OCI-LY7 (cell line): ENCODE measurements at regions not wholly inside any gene's neighbourhood (a gene's known extent, or its start where the extent isn't known, plus 50 kb on each side); places are given as distances from the start of the nearest gene placed in this dataset.

Experiments used
- BruUV-seq: library from RNA; stranded (reverse); fragments of 400-500 nt; replicated peaks from 2 replicates; lab custom pipeline; 2021; lab: Mats Ljungman, UMichigan
- CTCF ChIA-PET: fragments of 300-600 bp; sonication (Branson Sonifier 250); formaldehyde crosslinking; loops from one replicate; lab custom pipeline; 2022; ENCODE audit warnings: antibody characterized with exemption; ENCODE audit not compliant: unreplicated experiment; lab: Charles Lee
- POLR2A ChIA-PET: fragments of 300-600 bp; sonication (Branson Sonifier 250); formaldehyde crosslinking; loops from one replicate; lab custom pipeline; 2022; ENCODE audit warnings: antibody characterized with exemption; lab: Charles Lee
- DNase-seq: peaks from one replicate; pipeline ENCODE4 v3.0.0-alpha.2; 2015; ENCODE audit warnings: low spot score
- H2AFZ ChIP-seq: fragments of 200-600 bp; sonication (generic), shearing (Covaris generic); 2 replicates; pipeline ENCODE4 v1.6.1; 2014; ENCODE audit warnings: mild to moderate bottlenecking, antibody characterized with exemption, low read length, moderate library complexity
- H3K27ac ChIP-seq: fragments of 200-600 bp; sonication (generic); 2 replicates; pipeline ENCODE4 v1.5.1; 2014; ENCODE audit warnings: mixed run types, low read depth, mild to moderate bottlenecking, moderate library complexity, low read length, inconsistent platforms; ENCODE audit not compliant: poor library complexity, severe bottlenecking
- H3K36me3 ChIP-seq: fragments of 200-600 bp; sonication (generic); 2 replicates; pipeline ENCODE4 v1.6.1; 2014; ENCODE audit warnings: mild to moderate bottlenecking, antibody characterized with exemption, low read length, moderate library complexity, mixed read lengths; ENCODE audit not compliant: insufficient read depth
- H3K4me1 ChIP-seq: fragments of 200-600 bp; sonication (generic); 2 replicates; pipeline ENCODE4 v1.5.1; 2014; ENCODE audit warnings: mild to moderate bottlenecking, low read length; ENCODE audit not compliant: insufficient read depth, poor library complexity, severe bottlenecking
- H3K4me2 ChIP-seq: fragments of 200-600 bp; sonication (generic); 2 replicates; pipeline ENCODE4 v1.6.1; 2014; ENCODE audit warnings: mild to moderate bottlenecking, low read length
- H3K4me3 ChIP-seq: fragments of 200-600 bp; sonication (generic); 2 replicates; pipeline ENCODE4 v1.5.1; 2014; ENCODE audit warnings: mild to moderate bottlenecking, low read depth, low read length; ENCODE audit not compliant: poor library complexity, severe bottlenecking
- H3K79me2 ChIP-seq: fragments of 200-600 bp; sonication (generic); 2 replicates; pipeline ENCODE4 v1.6.1; 2016; ENCODE audit warnings: low read depth, mild to moderate bottlenecking, low read length, moderate library complexity, mixed read lengths; ENCODE audit not compliant: insufficient read depth
- H3K9me2 ChIP-seq: fragments of 200-600 bp; sonication (generic); 2 replicates; pipeline ENCODE4 v1.6.1; 2016; ENCODE audit warnings: mild to moderate bottlenecking, low read length, mixed read lengths; ENCODE audit not compliant: insufficient read depth
- H3K9me3 ChIP-seq: fragments of 200-600 bp; sonication (generic); 2 replicates; pipeline ENCODE4 v1.6.1; 2014; ENCODE audit warnings: mild to moderate bottlenecking, mixed run types, low read length, mixed read lengths
- H4K20me1 ChIP-seq: fragments of 200-600 bp; sonication (generic); 2 replicates; pipeline ENCODE4 v1.6.1; 2014; ENCODE audit warnings: mild to moderate bottlenecking, antibody characterized with exemption, low read length, moderate library complexity, mixed read lengths; ENCODE audit not compliant: insufficient read depth
- CTCF ChIP-seq: fragments of 200-600 bp; sonication (generic); conservative IDR thresholded peaks from 2 replicates; pipeline ENCODE4 v1.5.1; 2014; ENCODE audit warnings: mild to moderate bottlenecking, antibody characterized with exemption, low read length, moderate library complexity, mixed read lengths
- EZH2phosphoT487 ChIP-seq: fragments of 200-600 bp; sonication (generic); IDR thresholded peaks from 2 replicates; pipeline ENCODE4 v1.6.1; 2018; ENCODE audit warnings: low read depth, borderline replicate concordance, mild to moderate bottlenecking, mixed run types, antibody characterized with exemption, low read length, moderate library complexity, mixed read lengths
- intact Hi-C: fragments of 100-400 bp; cut with micrococcal nuclease; formaldehyde crosslinking; loops from one replicate; pipeline ENCODE4 v1.10.0; 2022; ENCODE audit not compliant: unreplicated experiment

- Histone ChIP-seq H3K4me3 (no peak overlapping the region), H3K9me2 (no peaks in the 10 kb centered on the region), H3K4me2 (no peak overlapping the region), H4K20me1 (no peaks in the 10 kb centered on the region), H3K79me2 (no peaks in the 10 kb centered on the region), H3K27ac (no peak overlapping the region), H3K4me1 (no peaks in the 10 kb centered on the region), H3K9me3 (no peaks in the 10 kb centered on the region), H2AFZ (no peak overlapping the region), H3K36me3 (no peaks in the 10 kb centered on the region)
- DNase-seq, result no peak
- ChIA-PET CTCF (no interaction called here), POLR2A (no interaction called here)
- intact Hi-C loops, result no loop called here
- TF ChIP-seq EZH2phosphoT487 (no peak), CTCF (no peak)
- no TSS peak for BruUV-seq
Observed at GRCh38 chr11:70671083-70671482, 272.8 kb downstream of the CTTN start.

GRCh38 chr11:70671611-70672010 is 273.3 kb downstream of the CTTN start:
- intact Hi-C loops, result no loop called here
- Histone ChIP-seq H3K36me3 (no peaks in the 10 kb centered on the region), H3K4me2 (no peak overlapping the region), H4K20me1 (no peaks in the 10 kb centered on the region), H2AFZ (no peak overlapping the region), H3K4me3 (no peak overlapping the region), H3K79me2 (no peaks in the 10 kb centered on the region), H3K27ac (no peak overlapping the region), H3K9me3 (no peaks in the 10 kb centered on the region), H3K4me1 (no peaks in the 10 kb centered on the region), H3K9me2 (no peaks in the 10 kb centered on the region)
- ChIA-PET CTCF (no interaction called here), POLR2A (no interaction called here)
- BruUV-seq, result no TSS peak
- TF ChIP-seq CTCF, result no peak
- no peak for TF ChIP-seq EZH2phosphoT487
- DNase-seq, result no peak

DNA sequence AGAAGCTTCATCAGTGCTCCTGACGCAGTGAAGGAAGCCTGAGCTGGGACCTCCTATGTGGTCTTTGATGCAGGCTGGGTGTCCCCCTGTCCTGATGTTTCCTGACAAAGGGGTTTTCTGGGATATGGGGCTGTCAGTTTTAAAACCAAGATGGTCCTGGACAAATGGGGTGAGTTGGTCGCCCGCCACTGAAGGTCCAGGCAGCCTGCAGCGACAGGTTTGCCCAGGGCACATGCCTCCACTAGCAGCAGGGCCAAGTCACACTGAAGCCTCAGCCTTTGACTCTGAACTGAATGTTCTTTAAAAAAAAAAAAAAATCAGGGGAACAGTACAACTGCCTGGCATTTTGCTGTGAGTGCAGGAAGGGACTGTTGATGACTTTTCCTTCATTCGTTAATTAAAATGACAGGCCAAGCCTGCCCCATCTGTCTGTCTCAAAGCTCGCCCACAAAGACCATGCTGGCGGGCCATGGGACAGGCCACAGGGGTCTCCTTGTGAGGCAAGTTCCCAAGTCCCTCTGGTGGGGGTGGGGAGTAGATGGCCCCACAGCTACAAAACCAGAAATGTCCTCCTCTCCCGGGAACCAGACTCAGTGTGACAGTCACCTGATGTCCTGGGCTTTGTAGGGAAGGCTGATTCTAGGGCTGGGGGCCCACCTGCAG is 274.8 kb downstream of the CTTN start:
- Histone ChIP-seq H3K27ac (no peak overlapping the region), H3K4me1 (no peaks in the 10 kb centered on the region), H3K9me3 (no peaks in the 10 kb centered on the region), H3K4me3 (no peak overlapping the region), H2AFZ (no peak overlapping the region), H3K9me2 (no peaks in the 10 kb centered on the region), H3K79me2 (no peaks in the 10 kb centered on the region), H3K36me3 (no peaks in the 10 kb centered on the region), H3K4me2 (no peak overlapping the region), H4K20me1 (no peaks in the 10 kb centered on the region)
- ChIA-PET CTCF (no interaction called here), POLR2A (no interaction called here)
- no TSS peak for BruUV-seq
- TF ChIP-seq CTCF (no peak), EZH2phosphoT487 (no peak)
- intact Hi-C loops, result no loop called here
- DNase-seq, result no peak
